ENCODE measurements at regions not wholly inside any gene's neighbourhood (a gene's known extent, or its start where the extent isn't known, plus 50 kb on each side); places are given as distances from the start of the nearest gene placed in this dataset.

DNA sequence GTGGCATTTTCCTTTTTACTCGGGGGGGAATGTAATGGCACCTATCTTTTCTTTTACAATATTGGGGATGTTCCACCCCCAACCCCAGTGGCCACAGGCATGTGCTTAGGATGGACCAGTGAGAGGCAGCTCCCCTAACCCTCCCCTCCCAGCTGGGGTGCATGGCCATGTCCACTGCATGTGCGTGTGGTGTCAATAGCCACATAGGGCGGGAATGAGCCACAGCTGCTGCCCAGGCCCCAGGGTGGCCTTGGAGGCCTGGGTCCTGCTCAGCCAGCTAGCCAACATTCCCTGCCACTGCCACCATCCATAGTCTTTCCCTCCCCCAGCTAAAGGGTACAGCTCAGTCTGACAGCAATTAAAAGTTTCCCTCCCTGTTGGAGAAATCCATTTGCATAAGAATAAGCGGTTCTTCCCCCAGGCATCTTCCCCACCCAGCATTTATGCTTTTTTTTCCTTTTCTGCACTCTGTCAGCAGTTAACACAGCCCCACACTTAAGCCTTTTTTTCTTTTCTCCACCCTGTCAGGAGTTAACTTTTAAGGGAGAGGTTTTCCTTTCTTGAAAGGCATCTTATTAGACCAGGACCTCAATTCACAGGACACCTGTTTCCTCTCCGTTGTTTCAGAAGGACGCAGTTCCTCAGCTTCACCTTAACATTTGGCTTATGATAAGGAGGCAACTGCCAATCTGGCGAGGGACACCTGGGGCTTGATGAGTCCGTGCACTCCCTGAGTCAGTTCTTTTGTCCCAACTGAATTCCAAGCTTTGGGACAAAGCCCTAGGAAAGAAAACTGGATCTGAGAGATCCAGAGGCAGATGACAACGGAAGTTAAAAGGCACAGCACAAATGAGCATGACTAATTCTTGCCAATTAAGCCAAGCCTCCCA lies 121.4 kb downstream of the TPBG start:
- TF ChIP-seq, protein P1, sequence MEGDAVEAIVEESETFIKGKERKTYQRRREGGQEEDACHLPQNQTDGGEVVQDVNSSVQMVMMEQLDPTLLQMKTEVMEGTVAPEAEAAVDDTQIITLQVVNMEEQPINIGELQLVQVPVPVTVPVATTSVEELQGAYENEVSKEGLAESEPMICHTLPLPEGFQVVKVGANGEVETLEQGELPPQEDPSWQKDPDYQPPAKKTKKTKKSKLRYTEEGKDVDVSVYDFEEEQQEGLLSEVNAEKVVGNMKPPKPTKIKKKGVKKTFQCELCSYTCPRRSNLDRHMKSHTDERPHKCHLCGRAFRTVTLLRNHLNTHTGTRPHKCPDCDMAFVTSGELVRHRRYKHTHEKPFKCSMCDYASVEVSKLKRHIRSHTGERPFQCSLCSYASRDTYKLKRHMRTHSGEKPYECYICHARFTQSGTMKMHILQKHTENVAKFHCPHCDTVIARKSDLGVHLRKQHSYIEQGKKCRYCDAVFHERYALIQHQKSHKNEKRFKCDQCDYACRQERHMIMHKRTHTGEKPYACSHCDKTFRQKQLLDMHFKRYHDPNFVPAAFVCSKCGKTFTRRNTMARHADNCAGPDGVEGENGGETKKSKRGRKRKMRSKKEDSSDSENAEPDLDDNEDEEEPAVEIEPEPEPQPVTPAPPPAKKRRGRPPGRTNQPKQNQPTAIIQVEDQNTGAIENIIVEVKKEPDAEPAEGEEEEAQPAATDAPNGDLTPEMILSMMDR (IDR thresholded peaks at IDR 0.05; ENCODE audit: insufficient read depth, low read depth, low read length), result no peak
- TF ChIP-seq EZH2 (IDR thresholded peaks at IDR 0.05; ENCODE audit: insufficient read depth, low read length), result no peak
